SKM-1 treated with dmso at 0.1 percent for 144 hours (cell line): ENCODE measurements at regions not wholly inside any gene's neighbourhood (a gene's known extent, or its start where the extent isn't known, plus 50 kb on each side); places are given as distances from the start of the nearest gene placed in this dataset.

Experiments used
- DNase-seq: peaks from one replicate; lab custom pipeline; 2025; ENCODE audit not compliant: unreplicated experiment; lab: John Stamatoyannopoulos, UW

GRCh38 chr21:31502537-31503143, 156.9 kb upstream of the SOD1 start:
- DNase-seq: no peak

- no peak for DNase-seq
These were observed 157.6 kb upstream of the SOD1 start for GRCh38 chr21:31501926-31502325.

GRCh38 chr21:31500982-31501381, 156.9 kb upstream of the TIAM1 start:
- no peak for DNase-seq

GRCh38 chr21:31500071-31500470, 156.0 kb upstream of the TIAM1 start:
- DNase-seq: no peak

- DNase-seq: no peak
These were observed 154.9 kb upstream of the TIAM1 start for GRCh38 chr21:31498985-31499384.

- DNase-seq: no peak
These were observed 153.9 kb upstream of the TIAM1 start for GRCh38 chr21:31497914-31498313.

GRCh38 chr21:31493350-31493880, 149.4 kb upstream of the TIAM1 start:
- DNase-seq: no peak

- DNase-seq: no peak
These were observed 147.6 kb upstream of the TIAM1 start for GRCh38 chr21:31491617-31492016.

- no peak for DNase-seq
These were observed 146.4 kb upstream of the TIAM1 start for GRCh38 chr21:31490443-31490842.

- no peak for DNase-seq
These were observed 145.7 kb upstream of the TIAM1 start for GRCh38 chr21:31489726-31490125.

GRCh38 chr21:31489014-31489413, 145.0 kb upstream of the TIAM1 start:
- no peak for DNase-seq

GRCh38 chr21:31484219-31484618, 140.2 kb upstream of the TIAM1 start:
- DNase-seq: no peak

GRCh38 chr21:31483146-31483545, 139.1 kb upstream of the TIAM1 start:
- DNase-seq: no peak

- DNase-seq: no peak
These were observed 138.4 kb upstream of the TIAM1 start for GRCh38 chr21:31482460-31482859.

- DNase-seq: no peak
These were observed 136.2 kb upstream of the TIAM1 start for GRCh38 chr21:31480228-31480627.

- DNase-seq: no peak
These were observed 135.7 kb upstream of the TIAM1 start for GRCh38 chr21:31479714-31480113.

- DNase-seq: no peak
These were observed 135.2 kb upstream of the TIAM1 start for GRCh38 chr21:31479222-31479621.

- DNase-seq: no peak
These were observed 132.4 kb upstream of the TIAM1 start for GRCh38 chr21:31476263-31477022.

GRCh38 chr21:31475223-31475622, 131.2 kb upstream of the TIAM1 start:
- no peak for DNase-seq

GRCh38 chr21:31473685-31474345, 129.8 kb upstream of the TIAM1 start:
- no peak for DNase-seq

- DNase-seq: no peak
These were observed 127.8 kb upstream of the TIAM1 start for GRCh38 chr21:31471865-31472264.
